ENCODE measurements at regions not wholly inside any gene's neighbourhood (a gene's known extent, or its start where the extent isn't known, plus 50 kb on each side); places are given as distances from the start of the nearest gene placed in this dataset.
"Not testable (repeated sequence)": the region's sequence is repeated elsewhere in the genome, so short reads cannot be mapped to it uniquely, and the experiment has no call there.

- DNase-seq (ENCODE audit: extremely low read depth, low read depth, low spot score): no peak
Observed at GRCh38 chr2:129481306-129482219, 497.9 kb upstream of the RAB6C start.

- DNase-seq (ENCODE audit: extremely low read depth, low read depth, low spot score): no peak
Observed at GRCh38 chr2:129482626-129483025, 496.8 kb upstream of the RAB6C start.

GRCh38 chr2:129483366-129483765 is 496.1 kb upstream of the RAB6C start:
- DNase-seq (ENCODE audit: extremely low read depth, low read depth, low spot score): no peak

GRCh38 chr2:129484999-129485897 is 494.2 kb upstream of the RAB6C start:
- no peak for DNase-seq (ENCODE audit: extremely low read depth, low read depth, low spot score)

GRCh38 chr2:129488376-129488775 is 491.1 kb upstream of the RAB6C start:
- DNase-seq (ENCODE audit: extremely low read depth, low read depth, low spot score): no peak

- DNase-seq (ENCODE audit: extremely low read depth, low read depth, low spot score): no peak
Observed at GRCh38 chr2:129490641-129491040, 488.8 kb upstream of the RAB6C start.

GRCh38 chr2:129491308-129491707 is 488.2 kb upstream of the RAB6C start:
- DNase-seq (ENCODE audit: extremely low read depth, low read depth, low spot score): no peak

GRCh38 chr2:129492548-129492947 is 486.9 kb upstream of the RAB6C start:
- DNase-seq (ENCODE audit: extremely low read depth, low read depth, low spot score): no peak

GRCh38 chr2:129499747-129500146 is 479.7 kb upstream of the RAB6C start:
- DNase-seq (ENCODE audit: extremely low read depth, low read depth, low spot score): no peak

- no peak for DNase-seq (ENCODE audit: extremely low read depth, low read depth, low spot score)
Observed at GRCh38 chr2:129502781-129503180, 476.7 kb upstream of the RAB6C start.

GRCh38 chr2:129504646-129505045 is 474.8 kb upstream of the RAB6C start:
- DNase-seq (ENCODE audit: extremely low read depth, low read depth, low spot score): no peak

- no peak for DNase-seq (ENCODE audit: extremely low read depth, low read depth, low spot score)
Observed at GRCh38 chr2:129518937-129519336, 460.5 kb upstream of the RAB6C start.

- not testable (repeated sequence) for DNase-seq (ENCODE audit: extremely low read depth, low read depth, low spot score)
Observed at GRCh38 chr2:129532158-129532557, 447.3 kb upstream of the RAB6C start.

- no peak for DNase-seq (ENCODE audit: extremely low read depth, low read depth, low spot score)
Observed at GRCh38 chr2:129548880-129549279, 430.6 kb upstream of the RAB6C start.

GRCh38 chr2:129550536-129550935 is 428.9 kb upstream of the RAB6C start:
- DNase-seq (ENCODE audit: extremely low read depth, low read depth, low spot score): no peak

GRCh38 chr2:129554373-129554772 is 425.1 kb upstream of the RAB6C start:
- no peak for DNase-seq (ENCODE audit: extremely low read depth, low read depth, low spot score)

- no peak for DNase-seq (ENCODE audit: extremely low read depth, low read depth, low spot score)
Observed at GRCh38 chr2:129559101-129559500, 420.4 kb upstream of the RAB6C start.

GRCh38 chr2:129565551-129566109 is 413.8 kb upstream of the RAB6C start:
- no peak for DNase-seq (ENCODE audit: extremely low read depth, low read depth, low spot score)

GRCh38 chr2:129570812-129571211 is 408.7 kb upstream of the RAB6C start:
- DNase-seq (ENCODE audit: extremely low read depth, low read depth, low spot score): not testable (repeated sequence)

- no peak for DNase-seq (ENCODE audit: extremely low read depth, low read depth, low spot score)
Observed at GRCh38 chr2:129575431-129575830, 404.0 kb upstream of the RAB6C start.

GRCh38 chr2:129575880-129576279 is 403.6 kb upstream of the RAB6C start:
- no peak for DNase-seq (ENCODE audit: extremely low read depth, low read depth, low spot score)
